NK-92 treated with Interleukin-12 subunit alpha and Interleukin-12 subunit beta, amount 100 ng/mL, for 24 hours (cell line): ENCODE measurements at regions not wholly inside any gene's neighbourhood (a gene's known extent, or its start where the extent isn't known, plus 50 kb on each side); places are given as distances from the start of the nearest gene placed in this dataset.

Experiments
- DNase-seq: peaks from one replicate; lab custom pipeline; 2025; lab: John Stamatoyannopoulos, UW

DNA sequence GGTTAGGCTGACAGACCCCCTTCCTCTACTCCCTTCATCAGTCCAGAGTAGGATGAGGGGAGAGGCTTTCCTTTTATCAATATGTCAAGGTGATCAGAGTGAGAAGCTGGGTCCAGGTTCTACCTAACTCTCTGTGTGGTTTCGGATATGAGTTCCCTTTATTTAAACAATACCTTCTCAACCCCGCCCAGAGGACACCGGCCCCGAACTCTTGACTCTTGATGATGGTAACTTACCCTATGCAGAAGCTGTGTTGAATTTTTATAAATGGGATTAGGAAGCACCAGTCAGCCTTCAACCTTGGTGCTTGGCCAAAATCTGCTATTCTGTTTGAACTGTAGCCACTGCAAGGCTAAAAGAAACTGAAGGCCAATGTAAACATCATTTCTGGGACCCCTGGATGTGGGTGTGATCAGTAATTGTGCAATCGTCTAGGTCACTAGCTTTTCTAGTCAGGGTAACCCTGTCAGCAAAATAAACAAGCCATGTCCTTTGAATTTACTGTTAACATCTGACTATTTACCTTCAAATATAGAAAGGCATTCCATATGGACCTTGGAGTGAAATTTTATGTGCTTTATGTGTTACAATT lies 398.3 kb downstream of the SEC16B start:
- no peak for DNase-seq

DNA sequence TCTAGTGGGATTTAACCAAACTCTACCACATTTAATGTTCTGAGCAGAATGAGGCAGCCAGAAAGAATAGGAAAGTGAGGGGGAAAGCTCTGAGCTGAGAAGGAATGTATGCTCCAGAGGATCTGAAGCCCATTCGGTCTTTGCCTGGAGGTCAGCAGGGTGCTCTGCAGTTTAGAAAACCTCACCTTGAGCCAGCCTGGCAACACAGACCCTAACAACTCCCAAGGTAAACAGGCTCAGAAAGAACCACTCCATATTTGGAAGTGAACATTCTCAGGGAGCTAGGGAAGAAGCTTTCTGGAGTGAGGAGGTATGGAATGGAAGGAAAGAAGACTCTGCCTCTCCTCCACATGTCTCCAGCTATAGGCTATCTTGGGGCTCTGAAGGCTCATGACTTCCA lies 398.8 kb downstream of the SEC16B start:
- no peak for DNase-seq

DNA sequence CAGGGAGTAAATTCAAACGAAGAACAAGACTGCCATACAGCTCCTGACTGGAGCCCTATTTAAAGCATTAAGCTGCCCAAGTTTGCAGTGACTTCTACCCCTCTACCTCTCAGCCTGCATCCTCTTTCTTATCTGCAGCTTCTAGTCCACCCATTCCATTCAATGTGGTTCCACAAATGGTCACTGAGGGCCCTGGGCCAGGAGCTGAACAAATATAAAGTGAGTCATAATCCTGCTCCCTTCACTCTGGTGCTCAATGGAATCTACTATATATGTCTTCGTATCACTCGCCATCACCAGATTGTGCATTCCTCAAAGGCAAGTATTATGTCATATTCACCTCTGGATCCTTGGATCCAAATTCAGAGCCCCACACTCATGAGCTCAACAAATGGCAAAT lies 398.7 kb downstream of the BRINP2 start:
- no peak for DNase-seq

DNA sequence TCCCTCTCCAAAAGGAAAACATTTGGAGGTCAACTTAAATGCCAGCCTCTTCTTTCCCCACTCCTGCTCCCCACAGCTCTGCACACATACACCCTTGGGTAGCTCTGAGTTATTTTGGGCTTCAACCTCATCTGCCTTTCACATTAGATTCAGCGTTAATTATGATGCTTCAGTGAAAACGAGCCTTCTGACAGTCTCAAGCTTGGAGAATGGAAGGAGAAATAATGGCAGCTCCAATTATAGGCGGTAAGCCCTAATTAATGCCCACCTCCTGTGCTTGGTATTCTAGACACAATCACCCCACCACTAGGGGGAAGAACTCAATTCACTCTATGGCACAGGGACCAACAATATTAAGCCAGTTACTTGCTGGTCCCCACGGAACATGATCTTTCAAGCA lies 397.9 kb downstream of the BRINP2 start:
- no peak for DNase-seq

DNA sequence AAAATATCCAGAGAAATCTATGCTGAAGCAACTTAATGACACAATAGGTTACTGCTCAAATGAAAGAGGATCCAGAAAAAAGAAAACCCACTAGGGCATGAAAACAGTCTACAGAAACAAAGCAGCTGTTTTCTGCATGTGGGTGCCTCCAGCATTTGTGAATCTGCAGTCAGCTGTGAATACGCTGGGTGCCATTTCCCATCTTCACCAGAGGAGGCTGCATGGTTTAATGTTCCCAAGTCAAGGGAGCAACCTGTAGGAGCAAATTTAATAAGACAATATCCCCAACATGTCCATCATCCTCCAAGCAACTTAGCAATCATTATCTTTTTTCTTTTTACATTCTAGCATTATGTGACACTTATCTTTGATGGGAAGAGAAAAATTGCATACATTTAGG lies 396.6 kb downstream of the BRINP2 start:
- DNase-seq = no peak

DNA sequence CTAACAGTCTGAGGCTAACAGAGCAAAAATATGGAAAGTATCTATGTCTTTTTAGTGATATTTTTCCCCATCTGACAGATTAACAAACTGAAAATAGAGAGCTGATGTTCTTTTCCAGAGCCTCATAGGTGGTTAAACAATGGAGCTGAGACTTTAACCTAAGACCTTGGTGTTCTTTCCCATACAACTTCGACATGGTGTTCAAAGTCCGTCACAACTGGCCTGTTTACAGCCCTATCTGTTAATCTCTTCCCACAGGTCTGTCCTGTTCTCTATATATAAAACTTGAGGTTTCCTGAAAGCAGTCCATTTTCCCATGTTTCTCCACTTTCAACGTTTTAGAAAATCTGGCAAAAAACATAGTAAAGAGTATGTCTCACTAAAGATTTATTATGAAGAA lies 395.7 kb downstream of the BRINP2 start:
- no peak for DNase-seq

DNA sequence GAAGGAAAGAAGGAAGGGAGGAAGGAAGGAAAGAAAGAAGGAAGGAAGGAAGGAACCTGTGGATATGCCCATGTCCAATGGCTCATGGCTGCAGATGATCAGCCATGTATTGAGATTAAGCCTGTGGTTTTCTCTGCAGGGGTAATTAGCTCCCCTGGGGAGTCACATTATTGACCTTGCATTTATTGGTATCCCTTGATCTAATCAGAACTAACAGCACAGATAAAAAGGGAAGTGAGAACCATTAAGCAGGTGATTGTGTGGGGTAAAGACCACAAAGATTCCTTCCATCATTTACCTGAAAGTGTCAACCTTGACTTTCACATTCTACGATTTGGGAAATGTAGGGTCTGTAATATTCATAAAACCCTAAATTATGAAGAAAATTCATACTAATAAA lies 390.7 kb downstream of the BRINP2 start:
- DNase-seq = no peak

DNA sequence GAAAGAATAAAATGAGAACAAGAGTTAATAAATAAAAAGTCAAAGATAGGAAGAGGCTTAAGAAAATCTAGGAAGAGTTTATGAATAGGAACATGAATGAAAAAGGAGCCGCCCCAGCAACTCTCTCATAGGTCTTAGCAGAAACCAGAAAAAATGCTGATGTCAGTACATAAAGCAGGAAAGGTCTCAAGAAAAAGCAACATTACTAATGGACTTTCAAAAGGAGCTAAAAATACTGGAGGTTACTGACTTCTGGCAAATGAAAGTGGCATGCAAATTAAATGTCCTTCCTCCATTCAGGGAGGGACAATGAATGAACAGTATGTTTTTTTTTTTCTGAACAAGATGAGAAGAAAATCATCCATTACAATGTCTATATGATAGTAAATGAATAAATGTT lies 387.6 kb downstream of the BRINP2 start:
- DNase-seq = no peak

DNA sequence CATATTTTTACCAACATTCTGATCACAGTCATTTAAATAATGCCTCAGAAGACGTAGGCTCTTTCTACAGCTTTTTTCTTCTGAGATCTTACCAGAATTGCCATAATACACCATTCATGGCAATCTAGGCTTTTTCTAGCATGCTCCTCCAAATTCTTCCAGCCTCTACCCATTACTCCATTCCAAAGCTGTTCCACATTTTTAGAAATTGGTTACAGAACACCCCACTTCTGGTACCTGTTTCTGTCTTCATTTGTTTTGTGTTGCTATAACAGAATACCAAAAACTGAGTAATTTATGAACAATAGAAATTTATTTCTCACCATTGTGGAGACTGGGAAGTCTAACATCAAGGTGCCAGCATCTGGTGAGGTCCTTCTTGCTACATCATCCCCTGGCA lies 385.4 kb downstream of the BRINP2 start:
- DNase-seq = no peak

DNA sequence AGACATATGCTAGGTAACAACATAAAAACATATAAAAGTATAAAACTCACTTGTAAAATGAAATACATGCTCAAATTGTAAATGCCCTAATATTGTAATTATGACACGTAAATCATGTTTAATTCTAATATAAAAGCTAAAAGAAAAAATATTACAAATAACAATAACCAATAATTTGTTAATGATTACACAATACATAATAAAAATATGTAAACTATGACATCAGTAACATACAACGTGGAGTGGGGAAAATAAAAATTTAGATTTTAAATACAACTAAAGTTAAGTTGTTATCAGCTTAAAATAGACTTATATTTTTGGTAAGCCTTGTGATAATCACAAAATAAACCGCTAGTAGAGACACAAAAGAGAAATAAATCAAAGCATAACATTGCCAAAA lies 376.4 kb downstream of the BRINP2 start:
- DNase-seq = no peak

DNA sequence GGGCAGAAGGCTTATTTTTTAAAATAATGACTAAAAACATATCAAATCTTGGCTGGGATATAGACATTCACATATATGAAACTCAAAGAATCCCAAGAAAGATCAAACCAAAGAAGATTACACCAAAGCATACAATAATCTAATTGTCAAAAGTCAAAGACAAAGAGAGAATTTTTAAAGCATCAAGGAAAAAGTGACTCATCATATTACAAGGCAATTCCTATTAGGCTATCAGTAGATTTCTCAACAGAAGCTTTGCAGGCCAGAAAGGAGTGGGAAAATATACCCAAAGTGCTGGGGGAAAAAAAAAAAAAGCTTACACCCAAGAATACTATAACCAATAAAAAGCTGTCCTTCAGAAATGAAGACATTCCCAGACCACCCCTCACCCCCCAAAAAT lies 375.6 kb downstream of the BRINP2 start:
- no peak for DNase-seq

DNA sequence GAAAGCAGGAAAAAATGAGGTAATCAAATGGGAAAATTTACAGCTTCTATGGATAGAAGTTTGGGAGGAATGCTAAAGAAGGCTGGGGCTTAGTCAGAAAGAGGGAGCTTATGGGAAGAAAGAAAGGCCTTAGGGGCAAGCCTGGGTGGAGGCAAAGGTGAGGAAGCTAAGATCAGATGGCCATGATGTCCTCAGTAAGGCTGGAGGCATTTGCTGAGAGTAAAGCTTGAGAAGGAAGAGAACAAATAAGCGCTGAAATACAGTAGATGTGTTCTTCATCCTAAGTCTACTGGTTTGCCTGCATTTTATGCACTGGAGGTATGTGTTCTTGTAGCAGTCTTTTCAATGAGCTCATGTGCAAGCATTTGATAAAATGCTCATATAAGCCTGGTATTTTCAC lies 355.4 kb downstream of the BRINP2 start:
- DNase-seq = no peak

DNA sequence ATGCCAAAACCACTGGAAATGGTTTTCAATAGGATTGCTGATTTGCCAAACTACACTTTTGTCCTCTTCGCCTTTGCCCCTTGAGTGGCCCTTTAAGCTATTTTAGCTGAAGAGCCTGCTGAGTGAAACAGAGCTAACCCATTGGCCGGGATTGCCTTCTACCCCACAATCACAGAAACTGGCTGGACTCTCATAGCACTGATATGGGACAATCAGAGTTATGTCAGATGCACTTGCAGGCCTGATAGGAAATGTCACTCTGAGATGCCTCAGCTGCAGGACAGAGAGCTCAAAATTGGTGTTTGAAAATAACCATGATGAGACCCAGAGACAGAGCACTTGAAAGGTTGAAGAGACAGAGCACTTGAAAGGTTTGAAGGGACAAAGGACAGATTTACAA lies 354.4 kb downstream of the BRINP2 start:
- DNase-seq = no peak

DNA sequence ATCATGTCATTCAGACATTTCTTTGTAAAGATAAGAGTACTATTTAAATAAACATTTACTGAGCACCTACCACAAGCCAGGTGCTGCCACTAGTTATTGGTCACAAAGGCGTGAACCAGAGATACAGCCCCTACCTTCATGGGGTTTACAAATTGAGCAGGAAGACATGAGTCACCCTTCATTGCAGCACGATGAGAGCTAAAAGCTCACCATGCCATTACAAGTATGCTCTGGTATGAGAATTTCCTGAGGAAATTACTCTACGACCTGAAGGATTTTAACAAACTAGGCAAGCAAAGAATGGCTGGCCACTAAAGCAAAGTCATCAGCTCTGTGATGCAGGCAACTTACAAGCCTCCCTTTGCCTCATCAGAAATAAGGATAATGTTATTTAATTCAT lies 346.8 kb downstream of the BRINP2 start:
- no peak for DNase-seq

DNA sequence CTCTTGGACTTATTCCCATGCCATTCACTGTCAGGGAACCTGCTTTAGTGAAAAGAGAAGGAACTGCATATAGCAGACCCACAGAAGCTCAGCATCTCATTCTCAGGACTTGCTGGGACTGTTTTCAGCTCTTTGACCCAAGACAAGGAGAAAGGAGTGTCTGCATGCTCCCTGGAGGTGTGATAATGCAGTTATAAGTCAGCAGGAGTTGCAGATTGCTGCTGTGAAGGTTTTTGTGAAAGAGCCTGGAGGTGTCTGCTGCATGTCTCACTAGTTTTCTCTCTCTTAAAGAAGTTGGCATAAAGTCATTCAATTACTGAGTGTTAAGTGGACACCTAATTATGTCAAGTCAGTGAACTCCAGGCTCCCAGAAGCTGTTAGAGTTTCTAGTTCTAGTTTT lies 343.4 kb downstream of the BRINP2 start:
- no peak for DNase-seq

DNA sequence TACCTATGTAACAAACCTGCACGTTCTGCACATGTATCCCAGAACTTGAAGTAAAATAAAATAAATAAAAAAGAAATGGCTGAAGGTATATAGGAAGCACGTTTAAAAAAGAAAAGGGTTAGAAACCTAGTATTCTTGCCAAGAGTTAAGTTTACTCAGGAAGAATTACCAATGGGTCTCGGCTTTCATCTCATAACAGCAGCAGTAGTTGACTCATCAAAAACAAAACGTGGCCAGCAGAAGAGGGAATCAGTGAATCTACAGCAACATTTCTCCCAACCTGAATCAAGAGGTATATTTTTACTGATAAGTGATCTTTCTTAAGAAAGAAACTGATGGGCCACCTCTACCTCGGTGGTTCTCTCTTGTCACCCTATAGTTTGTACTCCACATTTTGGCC lies 340.3 kb downstream of the BRINP2 start:
- no peak for DNase-seq

DNA sequence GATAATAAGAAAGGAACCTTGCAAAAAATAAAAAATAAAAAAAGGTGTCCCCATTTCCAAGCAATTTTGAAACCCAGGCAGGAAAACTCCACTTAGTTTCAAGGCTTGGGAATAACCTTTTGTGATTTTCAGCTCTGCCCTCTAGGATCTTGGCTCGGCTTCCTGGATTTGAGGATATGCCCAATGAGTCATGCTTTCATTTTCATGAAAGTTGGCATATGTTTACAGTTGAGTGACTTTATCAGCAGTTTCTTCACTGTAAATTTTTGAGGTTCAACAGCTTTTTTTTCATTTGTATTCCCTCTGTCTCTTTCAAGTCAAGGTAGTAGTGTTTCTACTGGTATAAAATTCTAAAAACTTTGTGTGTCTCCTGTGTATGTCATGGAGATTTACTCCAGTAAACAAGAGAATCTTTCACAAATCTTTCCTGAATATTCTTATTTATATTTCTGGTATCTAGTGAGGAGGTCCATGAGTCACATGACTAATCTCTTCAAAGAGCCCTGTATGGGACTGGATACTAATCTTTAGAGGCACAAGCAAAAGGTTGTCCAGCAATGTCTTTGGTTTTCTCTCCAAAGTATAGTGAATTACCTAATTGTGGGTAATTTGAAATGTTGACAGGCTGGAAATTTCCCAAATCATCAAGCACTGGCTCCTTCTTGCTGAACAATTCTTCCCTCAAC lies 335.3 kb downstream of the BRINP2 start:
- no peak for DNase-seq

DNA sequence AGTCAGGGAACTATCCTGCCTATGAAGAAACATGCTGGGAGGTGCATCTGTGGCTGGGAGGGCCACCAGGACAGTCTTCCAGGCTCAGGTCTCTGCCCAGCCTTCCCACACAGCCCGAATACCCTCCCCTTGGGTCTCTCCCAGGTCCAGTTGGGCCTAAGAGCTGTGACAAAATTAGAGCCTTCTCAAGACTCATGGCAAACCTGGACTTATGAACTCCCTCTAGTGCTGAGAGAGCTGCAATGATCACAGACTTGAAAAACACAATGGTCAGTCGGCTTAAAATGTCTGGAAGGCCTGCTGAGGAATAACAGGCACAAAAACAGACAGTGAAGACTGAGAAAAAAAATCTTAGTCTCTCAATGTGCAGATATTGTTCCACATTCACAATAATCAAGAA lies 325.1 kb downstream of the BRINP2 start:
- DNase-seq = no peak

DNA sequence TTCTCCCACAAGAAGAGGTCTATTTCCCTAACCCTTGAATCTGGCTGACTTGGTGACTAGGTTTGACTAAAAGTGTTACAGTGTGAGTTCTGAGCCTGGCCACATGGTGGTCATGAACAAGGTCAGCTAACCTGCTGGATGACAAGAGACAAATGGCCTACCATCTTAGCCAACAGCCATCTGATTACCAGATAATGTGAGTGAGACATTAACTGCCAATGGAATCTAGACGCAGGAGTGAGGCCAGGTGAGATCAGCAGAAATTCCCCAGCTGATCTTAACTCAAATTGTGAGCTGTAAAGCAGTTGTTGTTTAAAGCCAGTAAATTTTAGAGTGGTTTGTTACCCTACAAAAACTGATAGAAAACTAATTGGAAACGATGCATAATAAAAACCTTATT lies 320.0 kb downstream of the BRINP2 start:
- no peak for DNase-seq

DNA sequence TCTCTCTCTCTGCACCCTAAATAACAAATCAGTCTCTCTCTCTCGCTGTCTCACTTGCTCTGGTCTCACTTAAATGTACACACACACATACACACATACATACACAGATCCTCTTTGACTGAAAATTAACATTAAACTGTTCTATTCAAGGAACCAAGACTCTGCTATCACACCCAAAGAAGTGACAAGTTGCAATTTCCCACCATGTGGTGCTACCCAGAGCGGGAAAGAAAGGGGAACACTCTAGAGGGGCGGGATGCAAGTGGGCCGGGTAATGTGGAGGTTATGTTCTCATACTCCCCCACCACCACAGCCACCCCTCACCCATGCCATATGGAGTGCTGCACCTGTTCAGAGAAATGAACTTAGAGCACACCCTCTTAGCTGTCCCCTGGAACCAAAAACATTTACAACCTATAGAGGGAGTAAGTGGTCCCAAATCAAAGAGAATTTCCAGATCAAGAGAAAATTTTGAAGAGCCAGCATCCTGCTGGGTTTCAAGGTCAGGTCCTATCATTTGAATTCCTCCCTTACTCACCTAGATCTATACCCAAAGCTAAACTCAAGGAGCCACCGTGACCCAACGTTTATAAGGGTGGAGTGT lies 319.4 kb downstream of the BRINP2 start:
- DNase-seq = no peak

DNA sequence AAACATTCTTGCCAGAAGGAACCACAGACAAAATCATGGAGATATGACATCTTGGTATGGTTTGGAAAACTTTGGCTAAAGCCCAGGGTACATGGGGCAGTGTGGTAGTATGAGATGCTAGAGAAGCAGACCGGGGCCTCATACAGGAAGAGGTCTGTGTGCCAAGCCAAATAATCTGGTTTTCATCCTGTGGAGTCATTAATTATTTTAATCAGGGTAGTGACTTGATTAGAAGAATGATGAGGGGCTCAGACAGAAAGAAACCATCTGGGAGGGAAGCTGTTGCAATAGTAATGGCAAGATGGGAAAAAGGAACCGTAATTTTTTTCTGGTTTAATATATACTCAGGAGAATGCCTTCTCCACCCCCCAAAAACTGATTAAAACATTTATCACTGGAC lies 318.0 kb downstream of the BRINP2 start:
- no peak for DNase-seq

DNA sequence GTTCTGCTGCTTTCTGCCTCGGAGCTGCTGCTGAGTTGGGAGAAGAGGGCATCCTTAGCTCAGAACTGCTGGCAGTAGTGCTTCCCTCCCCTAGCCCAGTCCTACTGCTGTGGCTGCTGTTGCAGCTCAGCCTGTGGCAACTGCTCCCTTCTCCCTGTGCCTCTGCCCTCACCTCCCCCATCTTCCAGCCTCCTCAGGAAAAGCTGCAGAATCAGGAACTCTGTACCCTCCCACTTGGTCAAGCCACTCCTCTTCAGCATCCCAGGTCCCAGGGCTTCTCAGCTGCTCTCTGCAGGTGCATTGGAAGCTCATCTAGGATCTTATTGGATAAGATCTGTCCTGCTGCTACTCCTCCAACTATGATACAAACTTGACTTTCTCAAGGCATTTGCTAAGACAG lies 316.7 kb downstream of the BRINP2 start:
- DNase-seq = no peak

DNA sequence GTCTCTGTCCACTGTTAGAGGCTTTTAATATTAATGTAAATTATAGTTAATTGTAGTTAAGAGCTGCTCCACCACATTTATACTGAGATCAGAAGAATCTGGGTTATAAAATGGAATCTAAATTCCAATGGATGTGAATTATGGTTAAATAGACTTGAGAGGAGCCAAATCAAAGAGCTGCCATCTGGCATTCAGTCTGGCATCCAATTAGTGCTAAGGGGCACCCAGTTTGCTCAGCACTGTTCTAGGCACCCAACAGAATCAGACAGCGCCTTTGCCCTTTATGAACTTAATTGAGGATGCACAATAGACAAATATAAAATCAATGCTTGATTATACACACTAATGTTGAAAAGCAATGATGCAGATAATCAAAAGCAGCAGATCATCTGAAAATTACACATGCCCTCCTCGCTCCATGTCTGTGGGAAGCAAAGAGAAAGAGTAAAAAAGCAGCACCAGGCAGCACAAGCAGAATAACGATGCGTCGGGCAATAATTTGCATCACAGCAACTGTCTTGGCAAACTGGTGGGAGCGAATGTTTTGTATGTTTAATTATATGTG lies 310.1 kb downstream of the BRINP2 start:
- no peak for DNase-seq

DNA sequence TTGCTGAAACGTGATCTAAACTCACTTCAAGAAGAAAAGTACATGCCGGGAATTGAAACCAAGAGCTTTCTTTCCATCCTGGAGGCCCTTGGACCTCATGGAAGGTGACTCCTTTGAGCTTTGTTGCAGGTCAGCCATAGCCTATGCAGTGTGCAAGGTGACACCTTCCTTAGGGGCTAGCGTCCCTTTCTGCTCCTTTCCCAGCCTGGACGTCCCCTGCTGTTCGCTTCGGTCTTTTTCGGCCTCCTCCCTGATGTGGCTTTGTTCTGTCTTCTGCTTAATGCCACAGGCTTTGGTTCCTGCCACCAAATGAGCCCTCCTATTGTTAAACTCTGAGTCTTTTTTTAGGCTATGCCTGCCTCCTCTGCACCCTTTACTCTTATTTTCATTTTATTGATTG lies 308.8 kb downstream of the BRINP2 start:
- no peak for DNase-seq
